Testis (tissue), 2 donors: ENCODE measurements at regions not wholly inside any gene's neighbourhood (a gene's known extent, or its start where the extent isn't known, plus 50 kb on each side); places are given as distances from the start of the nearest gene placed in this dataset.

Experiments used
- DNase-seq: peaks from one replicate; pipeline ENCODE4 v3.0.0-alpha.2; 2019
- H3K27ac ChIP-seq, 2 donors: fragments of 200-600 bp; sonication (generic); one replicate each; pipeline ENCODE4 v1.5.1; 2019
- H3K27me3 ChIP-seq: fragments of 200-600 bp; sonication (generic); one replicate; pipeline ENCODE4 v1.5.1; 2019
- H3K36me3 ChIP-seq: fragments of 200-600 bp; sonication (generic); one replicate; pipeline ENCODE4 v1.5.1; 2017; ENCODE audit warnings: low read depth; ENCODE audit errors: missing control alignments
- H3K4me1 ChIP-seq: fragments of 200-600 bp; sonication (generic); one replicate; pipeline ENCODE4 v1.5.1; 2019
- H3K4me3 ChIP-seq, 2 donors: fragments of 200-600 bp; sonication (generic); one replicate each; pipeline ENCODE4 v1.5.1; 2017 to 2019
- H3K9me3 ChIP-seq: fragments of 200-600 bp; sonication (generic); one replicate; pipeline ENCODE4 v1.5.1; 2017
- POLR2A ChIP-seq: fragments of 450-650 bp; IDR thresholded peaks from one replicate; pipeline ENCODE4 v1.6.1; 2017; ENCODE audit warnings: antibody characterized with exemption, mild to moderate bottlenecking, moderate library complexity
- WGBS, 2 donors: methylation state at CpG; one replicate each; pipeline ENCODE4 v1.1.5; 2018; 5-methylcytosine and 5-hydroxymethylcytosine counted together
- intact Hi-C: fragments of 100-400 bp; cut with DNase I; formaldehyde crosslinking; loops from one replicate; pipeline ENCODE4 v1.15.1; 2023; ENCODE audit warnings: low total_unique reads
- TF ChIP-seq, protein P1 (sequence below), 3 experiments: fragments of 450-650 bp in 2 of 3; fragments of 200-600 bp in 1 of 3; sonication (generic) in 1 of 3; IDR thresholded peaks; one replicate each; pipeline ENCODE4 v1.5.1; 2016 to 2019; ENCODE audit warnings: antibody characterized with exemption in 3 of 3, mild to moderate bottlenecking in 2 of 3, moderate library complexity in 1 of 3

DNA sequence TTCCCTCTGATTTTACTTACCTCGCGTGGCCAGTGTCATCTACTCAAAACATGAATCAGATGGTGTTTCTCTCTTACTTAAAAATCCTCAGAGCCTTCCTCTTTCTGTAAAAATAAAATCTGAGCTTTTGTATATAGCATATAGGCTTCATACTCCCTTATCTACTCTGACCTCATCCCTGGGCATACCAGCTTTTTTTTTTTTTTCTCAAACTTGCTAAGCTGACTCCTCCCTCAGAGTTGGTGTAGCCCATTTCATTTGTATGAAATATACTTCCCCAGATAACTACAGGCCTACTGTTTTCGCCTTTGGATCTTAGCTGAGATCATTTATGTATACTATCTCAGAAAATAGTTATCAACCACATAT is 648.9 kb upstream of the ALCAM start:
- Histone ChIP-seq H3K9me3 (no peaks in the 10 kb centered on the region), H3K4me1 (no peaks in the 10 kb centered on the region), H3K36me3 (no peaks in the 10 kb centered on the region), H3K27me3 (no peaks in the 10 kb centered on the region), H3K27ac (no peak overlapping the region), H3K4me3 (no peak overlapping the region)
- intact Hi-C loops = no loop called here
- TF ChIP-seq POLR2A = no peak
- TF ChIP-seq, protein P1, sequence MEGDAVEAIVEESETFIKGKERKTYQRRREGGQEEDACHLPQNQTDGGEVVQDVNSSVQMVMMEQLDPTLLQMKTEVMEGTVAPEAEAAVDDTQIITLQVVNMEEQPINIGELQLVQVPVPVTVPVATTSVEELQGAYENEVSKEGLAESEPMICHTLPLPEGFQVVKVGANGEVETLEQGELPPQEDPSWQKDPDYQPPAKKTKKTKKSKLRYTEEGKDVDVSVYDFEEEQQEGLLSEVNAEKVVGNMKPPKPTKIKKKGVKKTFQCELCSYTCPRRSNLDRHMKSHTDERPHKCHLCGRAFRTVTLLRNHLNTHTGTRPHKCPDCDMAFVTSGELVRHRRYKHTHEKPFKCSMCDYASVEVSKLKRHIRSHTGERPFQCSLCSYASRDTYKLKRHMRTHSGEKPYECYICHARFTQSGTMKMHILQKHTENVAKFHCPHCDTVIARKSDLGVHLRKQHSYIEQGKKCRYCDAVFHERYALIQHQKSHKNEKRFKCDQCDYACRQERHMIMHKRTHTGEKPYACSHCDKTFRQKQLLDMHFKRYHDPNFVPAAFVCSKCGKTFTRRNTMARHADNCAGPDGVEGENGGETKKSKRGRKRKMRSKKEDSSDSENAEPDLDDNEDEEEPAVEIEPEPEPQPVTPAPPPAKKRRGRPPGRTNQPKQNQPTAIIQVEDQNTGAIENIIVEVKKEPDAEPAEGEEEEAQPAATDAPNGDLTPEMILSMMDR (IDR thresholded peaks at IDR 0.05) = no peak
- WGBS, 2 donors = 58 to 86% methylated on average over 3 of the region's 3 CpGs
- DNase-seq = no peak

DNA sequence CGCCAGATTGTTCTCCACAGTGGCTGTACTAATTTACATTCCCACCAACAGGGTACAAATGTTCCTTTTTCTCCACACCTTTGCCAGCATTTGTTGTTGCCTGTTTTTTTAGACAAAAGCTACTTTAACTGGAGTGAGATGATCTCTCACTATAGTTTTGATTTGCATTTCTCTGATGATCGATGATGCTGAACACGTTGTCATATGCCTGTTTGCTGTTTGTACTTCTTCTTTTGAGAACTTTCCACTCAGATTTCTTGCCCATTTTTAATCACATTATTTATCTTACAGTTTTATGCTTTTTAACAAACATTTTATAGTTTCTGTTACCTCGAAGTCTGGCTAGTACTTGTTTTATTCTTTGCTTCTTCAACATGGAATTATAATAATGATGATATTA is 643.7 kb upstream of the ALCAM start:
- Histone ChIP-seq H3K4me3 (no peak overlapping the region), H3K27me3 (no peaks in the 10 kb centered on the region), H3K4me1 (no peaks in the 10 kb centered on the region), H3K9me3 (no peaks in the 10 kb centered on the region), H3K36me3 (no peaks in the 10 kb centered on the region), H3K27ac (no peak overlapping the region)
- no peak for DNase-seq
- 88 to 90% methylated on average over 4 of the region's 4 CpGs for WGBS, 2 donors
- TF ChIP-seq POLR2A = no peak
- TF ChIP-seq, protein P1 (IDR thresholded peaks at IDR 0.05) = no peak
- intact Hi-C loops = no loop called here

DNA sequence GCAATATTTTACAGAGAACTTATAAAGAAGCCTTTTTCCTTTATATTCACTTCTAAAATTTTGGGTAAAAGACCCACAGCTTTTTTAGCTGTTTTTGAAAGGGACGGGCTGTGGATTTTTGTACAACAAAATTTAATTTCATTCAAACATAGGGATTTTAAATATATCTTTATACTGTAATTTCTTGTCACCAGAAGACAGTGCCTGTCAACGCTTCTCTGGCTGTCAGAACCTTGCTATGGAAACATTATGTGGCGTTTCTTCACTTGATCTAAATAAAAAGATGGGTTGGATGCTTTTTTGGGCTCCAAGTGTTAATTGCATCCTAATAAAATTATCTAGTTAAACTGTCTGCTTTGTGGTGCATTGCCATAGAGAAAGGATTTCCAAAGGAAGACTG is 635.6 kb upstream of the ALCAM start:
- Histone ChIP-seq H3K4me1 (no peaks in the 10 kb centered on the region), H3K36me3 (no peaks in the 10 kb centered on the region), H3K4me3 (no peak overlapping the region), H3K9me3 (no peaks in the 10 kb centered on the region), H3K27me3 (no peaks in the 10 kb centered on the region), H3K27ac (no peak overlapping the region)
- DNase-seq = no peak
- intact Hi-C loops = no loop called here
- no peak for TF ChIP-seq POLR2A
- TF ChIP-seq, protein P1 (IDR thresholded peaks at IDR 0.05) = no peak
- WGBS, 2 donors = 74 to 95% methylated on average over 3 of the region's 3 CpGs

DNA sequence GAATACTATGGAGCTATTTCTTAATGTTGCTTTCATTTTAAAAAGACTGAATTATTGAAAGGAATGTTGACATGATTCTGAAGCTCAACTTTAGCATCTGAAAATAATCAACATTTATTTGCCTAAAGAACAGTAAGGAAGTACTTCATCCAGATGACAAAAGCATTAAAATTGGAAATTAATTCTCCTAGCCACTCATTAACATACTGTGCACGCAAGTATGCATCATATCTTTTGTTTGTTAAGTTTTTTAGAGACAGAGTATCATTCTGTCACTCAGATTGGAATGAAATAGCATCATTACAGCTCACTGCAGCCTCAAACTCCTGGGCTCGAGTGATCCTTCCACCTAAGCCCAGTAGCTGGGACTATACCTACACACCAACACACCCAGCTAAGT is 632.1 kb upstream of the ALCAM start:
- Histone ChIP-seq H3K9me3 (no peaks in the 10 kb centered on the region), H3K4me1 (no peaks in the 10 kb centered on the region), H3K27ac (no peak overlapping the region), H3K27me3 (no peaks in the 10 kb centered on the region), H3K4me3 (no peak overlapping the region), H3K36me3 (no peaks in the 10 kb centered on the region)
- DNase-seq = no peak
- TF ChIP-seq POLR2A = no peak
- TF ChIP-seq, protein P1 (IDR thresholded peaks at IDR 0.05) = no peak
- intact Hi-C loops = no loop called here
- WGBS, 2 donors = 78 to 80% methylated on average over 2 of the region's 2 CpGs

DNA sequence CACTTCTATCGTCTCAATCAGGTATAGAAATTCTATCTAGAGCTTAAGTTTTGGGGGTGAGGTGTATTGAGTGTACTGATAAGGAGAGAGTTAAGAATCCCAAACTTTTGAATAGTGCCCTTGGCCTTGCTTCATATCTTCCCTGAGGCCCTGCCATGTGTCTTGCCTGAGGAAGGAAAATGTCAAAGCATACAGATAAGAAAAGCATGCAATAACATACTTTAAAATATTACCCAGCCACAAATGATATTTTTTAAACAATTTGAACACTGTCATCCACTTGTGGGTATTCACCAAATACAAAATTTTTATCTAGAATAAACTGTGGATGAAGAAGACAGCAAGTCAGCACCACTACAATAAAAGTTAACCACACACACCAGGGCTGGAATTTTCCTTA is 631.0 kb upstream of the ALCAM start:
- Histone ChIP-seq H3K4me3 (no peak overlapping the region), H3K27me3 (no peaks in the 10 kb centered on the region), H3K9me3 (no peaks in the 10 kb centered on the region), H3K36me3 (no peaks in the 10 kb centered on the region), H3K4me1 (no peaks in the 10 kb centered on the region), H3K27ac (no peak overlapping the region)
- 44 to 52% methylated on average over 1 of the region's 1 CpG for WGBS, 2 donors
- no peak for DNase-seq
- no peak for TF ChIP-seq POLR2A
- TF ChIP-seq, protein P1 (IDR thresholded peaks at IDR 0.05) = no peak
- intact Hi-C loops = no loop called here
